GM12865 (cell line): ENCODE measurements at regions not wholly inside any gene's neighbourhood (a gene's known extent, or its start where the extent isn't known, plus 50 kb on each side); places are given as distances from the start of the nearest gene placed in this dataset.

ENCODE experiments used
- DNase-seq: peaks from one replicate; pipeline ENCODE4 v3.0.0; 2010; ENCODE audit warnings: low read depth
- H3K4me3 ChIP-seq: 2 replicates; pipeline ENCODE4 v1.5.1; 2011; ENCODE audit warnings: mild to moderate bottlenecking, low read depth, low read length, control low read depth
- CTCF ChIP-seq: IDR thresholded peaks from 2 replicates; pipeline ENCODE4 v1.5.1; 2011; ENCODE audit warnings: low read length, control low read depth, low read depth, inconsistent platforms; ENCODE audit not compliant: insufficient read depth; ENCODE audit errors: missing control alignments

- TF ChIP-seq CTCF = no peak
- DNase-seq = no peak
These were observed 906.9 kb upstream of the SOX9 start for GRCh38 chr17:71213936-71214335.

GRCh38 chr17:71217769-71218168, 903.1 kb upstream of the SOX9 start:
- no peak overlapping the region for H3K4me3 ChIP-seq
- DNase-seq = no peak
- TF ChIP-seq CTCF = no peak

More at GRCh38 chr17:71213936-71214335, 906.9 kb upstream of the SOX9 start:
- no peak overlapping the region for H3K4me3 ChIP-seq

GRCh38 chr17:71224824-71225575, 895.8 kb upstream of the SOX9 start:
- no peak overlapping the region for H3K4me3 ChIP-seq
- TF ChIP-seq CTCF = no peak
- no peak for DNase-seq

GRCh38 chr17:71227841-71228240, 893.0 kb upstream of the SOX9 start:
- TF ChIP-seq CTCF = no peak
- no peak for DNase-seq
- no peak overlapping the region for H3K4me3 ChIP-seq

- no peak for TF ChIP-seq CTCF
- no peak overlapping the region for H3K4me3 ChIP-seq
- DNase-seq = no peak
These were observed 891.8 kb upstream of the SOX9 start for GRCh38 chr17:71229070-71229469.

GRCh38 chr17:71232801-71233559, 887.8 kb upstream of the SOX9 start:
- no peak for DNase-seq
- no peak overlapping the region for H3K4me3 ChIP-seq
- TF ChIP-seq CTCF = no peak
